CD4-positive, alpha-beta T cell treated with Interleukin-10 for 1 hour (primary cell): ENCODE measurements at regions not wholly inside any gene's neighbourhood (a gene's known extent, or its start where the extent isn't known, plus 50 kb on each side); places are given as distances from the start of the nearest gene placed in this dataset.
"Not testable (repeated sequence)": the region's sequence is repeated elsewhere in the genome, so short reads cannot be mapped to it uniquely, and the experiment has no call there.

Experiments used
- DNase-seq: peaks from one replicate; pipeline ENCODE4 v3.0.0-alpha.2; 2020

DNA sequence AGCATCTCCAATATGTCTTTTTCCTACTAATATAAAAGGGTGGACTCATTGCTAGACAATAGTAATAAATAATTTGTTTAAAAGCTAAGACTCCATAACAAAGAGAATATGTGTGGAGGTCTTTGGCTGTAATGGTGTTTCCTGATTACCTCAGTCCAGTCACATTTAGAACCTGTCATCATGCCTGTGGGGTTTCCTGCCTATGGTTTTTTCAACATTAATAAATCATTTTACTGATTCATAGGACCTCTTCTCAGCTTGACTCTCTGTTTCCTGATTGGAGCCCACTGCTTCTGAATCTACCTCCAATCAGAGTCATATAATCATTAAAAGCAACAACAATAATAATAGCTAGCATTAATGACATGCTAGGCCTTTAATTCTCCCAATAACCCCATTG lies 52.4 kb upstream of the GNAI1 start:
- no peak for DNase-seq

- DNase-seq, result no peak
Observed at GRCh38 chr7:80078886-80079285, 55.7 kb upstream of the GNAI1 start.

DNA sequence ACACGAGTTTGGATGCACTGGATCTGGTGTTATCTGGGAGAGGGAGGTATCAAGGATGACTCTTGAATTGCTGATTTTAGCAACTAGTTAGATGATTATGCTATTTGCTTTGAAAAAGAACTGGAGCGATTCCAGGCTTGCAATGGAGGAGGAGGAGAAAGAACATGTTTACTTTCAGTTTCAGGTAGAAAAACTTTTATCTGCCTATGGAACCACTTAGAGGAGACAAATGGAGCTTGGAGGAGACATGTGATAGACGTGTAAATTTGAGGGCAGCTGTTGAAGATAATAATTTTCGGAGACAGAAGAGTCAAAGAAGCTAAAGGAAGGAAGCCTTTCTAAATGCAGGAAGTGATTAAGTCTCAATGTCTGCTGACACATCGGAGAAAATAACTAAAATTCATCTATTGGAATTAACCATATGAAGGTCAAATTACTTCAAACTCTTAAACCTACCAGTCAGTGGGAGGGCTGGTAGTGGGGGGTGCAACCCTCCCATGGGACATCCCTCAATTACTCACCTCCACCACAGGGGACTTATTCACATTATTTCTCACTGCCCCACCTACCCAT lies 56.4 kb upstream of the GNAI1 start:
- no peak for DNase-seq

DNA sequence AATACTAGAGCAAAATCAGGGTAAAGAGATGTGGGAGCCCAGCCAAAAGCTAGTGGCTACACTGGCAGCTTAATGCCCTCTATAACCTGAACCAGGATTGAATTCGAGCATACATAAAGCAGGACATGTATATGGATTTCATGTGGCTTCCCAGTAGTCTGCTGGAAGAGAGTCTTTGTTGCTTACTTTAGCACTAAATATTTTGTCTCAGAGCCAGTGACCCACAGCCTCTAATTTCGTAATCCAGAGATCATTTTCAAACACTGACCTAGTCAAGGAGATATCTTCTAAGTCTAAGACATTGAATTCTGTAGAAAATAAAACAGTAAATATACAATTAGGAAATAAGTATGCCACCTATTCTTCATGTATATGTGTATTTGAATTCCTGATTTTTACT lies 64.2 kb upstream of the GNAI1 start:
- DNase-seq, result no peak

- no peak for DNase-seq
Observed at GRCh38 chr7:80066639-80067038, 68.0 kb upstream of the GNAI1 start.

GRCh38 chr7:80063834-80064233 lies 70.8 kb upstream of the GNAI1 start:
- no peak for DNase-seq

DNA sequence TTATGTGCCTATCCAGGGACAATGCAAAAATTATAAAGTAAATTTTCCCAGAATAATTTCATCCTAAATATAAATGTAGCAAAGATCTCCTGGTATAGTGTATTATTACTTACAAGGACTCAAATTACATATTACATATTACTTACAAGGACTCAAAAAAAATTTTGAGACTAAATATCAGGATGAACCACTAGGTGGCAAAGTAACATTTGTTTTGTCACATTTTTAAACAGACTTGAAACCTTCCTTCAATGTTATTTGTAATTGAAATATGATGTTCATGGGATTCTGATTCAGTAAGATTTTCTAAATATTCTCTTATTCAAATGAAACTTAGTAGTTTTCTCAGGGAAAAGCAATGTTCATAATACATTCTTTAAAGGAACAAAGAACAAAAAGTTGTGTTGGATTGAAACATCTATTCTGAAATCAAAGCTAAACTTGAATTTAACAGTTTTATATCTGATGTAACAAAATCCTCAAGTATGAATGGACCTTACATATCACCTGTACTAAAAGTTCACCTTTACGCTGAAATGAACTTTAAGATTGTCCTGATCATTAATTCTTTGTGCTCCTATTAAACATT lies 74.3 kb upstream of the GNAI1 start:
- DNase-seq, result no peak

DNA sequence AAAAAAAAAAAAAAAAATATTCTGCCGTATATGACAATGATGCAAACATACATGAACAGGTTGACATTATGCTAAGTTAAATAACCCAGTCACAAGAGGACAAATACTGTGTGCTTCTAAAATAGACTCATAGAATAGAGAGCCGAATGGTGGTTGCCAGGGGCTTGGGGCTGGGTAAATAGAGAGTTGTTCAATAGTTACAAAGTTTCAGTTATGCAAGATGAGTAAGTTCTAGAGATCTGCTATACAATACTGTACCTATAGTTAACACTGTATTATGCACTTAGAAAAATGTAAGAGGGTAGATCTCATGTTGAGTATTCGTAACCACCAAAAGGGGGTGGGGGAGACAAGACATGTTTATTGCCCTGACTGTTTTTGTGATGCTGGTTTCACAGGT lies 77.1 kb upstream of the GNAI1 start:
- DNase-seq, result no peak

GRCh38 chr7:80054356-80054755 lies 80.3 kb upstream of the GNAI1 start:
- no peak for DNase-seq

DNA sequence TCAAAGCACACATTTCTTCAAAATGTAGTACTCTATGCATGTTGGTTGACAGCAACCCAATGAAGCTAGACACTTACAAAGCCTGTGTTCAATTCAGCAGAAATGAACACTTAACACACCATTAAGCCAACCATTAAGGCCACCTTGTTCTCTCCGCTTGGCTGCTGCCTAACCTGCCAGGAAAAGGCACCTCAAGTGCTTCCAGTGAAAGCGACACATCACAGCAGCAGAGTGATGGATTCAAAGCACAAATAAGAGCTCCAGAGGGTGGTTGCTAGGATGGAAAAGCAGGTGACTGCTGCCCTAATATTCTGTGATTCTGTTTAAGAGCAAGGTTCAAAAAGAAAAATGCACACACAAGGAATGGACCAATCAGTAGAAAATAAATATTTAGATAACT lies 81.5 kb upstream of the GNAI1 start:
- no peak for DNase-seq

GRCh38 chr7:80047856-80048459 lies 86.7 kb upstream of the GNAI1 start:
- no peak for DNase-seq

DNA sequence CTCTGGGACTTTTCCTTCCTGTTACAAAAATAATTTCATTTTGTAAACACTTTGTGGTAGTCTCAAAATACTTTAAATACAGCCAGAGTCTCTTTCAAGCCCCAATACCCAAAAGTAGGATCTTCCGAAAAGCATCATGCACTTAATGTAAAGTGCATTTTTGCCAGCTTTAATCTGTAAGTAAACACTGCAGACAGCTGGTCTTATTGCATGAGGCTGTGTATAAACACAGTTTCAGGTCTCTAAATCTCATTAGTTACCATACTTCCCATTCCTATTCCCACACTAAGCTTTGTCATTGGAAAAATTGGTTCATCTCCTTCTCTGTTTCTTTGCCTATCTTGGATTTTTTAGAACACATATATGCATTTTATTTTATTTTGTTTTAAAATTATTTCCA lies 87.6 kb upstream of the GNAI1 start:
- no peak for DNase-seq

GRCh38 chr7:80044796-80045195 lies 89.8 kb upstream of the GNAI1 start:
- no peak for DNase-seq

GRCh38 chr7:80040752-80041151 lies 93.9 kb upstream of the GNAI1 start:
- no peak for DNase-seq

DNA sequence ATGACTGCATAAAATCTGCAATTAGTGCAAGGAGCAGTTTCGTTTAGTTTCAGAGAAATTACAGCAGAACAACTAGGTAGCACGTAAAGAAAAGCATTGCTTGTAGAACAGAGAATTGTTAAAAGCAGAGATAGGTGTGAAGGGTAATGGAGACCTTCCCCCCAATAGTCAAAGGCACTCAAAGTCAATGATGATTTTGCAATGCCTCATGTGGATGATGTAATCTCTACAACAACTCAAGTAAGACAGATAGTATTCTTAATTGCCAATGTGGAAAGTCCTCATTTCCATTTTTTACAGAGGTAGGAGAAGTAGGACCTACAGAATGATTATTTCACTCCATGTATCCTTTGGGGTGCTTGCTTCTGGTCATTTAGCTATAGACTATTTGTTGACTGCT lies 94.3 kb upstream of the GNAI1 start:
- no peak for DNase-seq

- no peak for DNase-seq
Observed at GRCh38 chr7:80039251-80039884, 95.3 kb upstream of the GNAI1 start.

- no peak for DNase-seq
Observed at GRCh38 chr7:80037689-80038088, 96.9 kb upstream of the GNAI1 start.

DNA sequence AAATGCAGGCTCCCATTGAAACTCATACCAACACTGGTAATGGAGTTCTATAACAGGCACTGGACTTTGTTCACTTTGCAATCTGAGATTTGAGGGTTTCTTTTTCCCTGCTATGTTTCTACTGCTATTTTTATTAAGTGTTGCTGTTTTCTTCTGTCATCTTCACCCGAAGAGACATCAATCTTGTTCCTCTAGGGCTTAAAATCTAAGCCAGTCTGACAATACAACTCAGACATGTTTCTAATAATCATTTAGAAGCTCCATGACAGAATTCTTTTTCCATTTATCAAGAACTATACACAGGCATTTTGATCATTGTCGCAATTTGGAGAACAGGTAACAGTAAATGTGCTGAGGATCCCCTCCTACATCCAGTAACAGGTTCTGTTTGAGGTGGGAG lies 98.5 kb upstream of the GNAI1 start:
- no peak for DNase-seq

DNA sequence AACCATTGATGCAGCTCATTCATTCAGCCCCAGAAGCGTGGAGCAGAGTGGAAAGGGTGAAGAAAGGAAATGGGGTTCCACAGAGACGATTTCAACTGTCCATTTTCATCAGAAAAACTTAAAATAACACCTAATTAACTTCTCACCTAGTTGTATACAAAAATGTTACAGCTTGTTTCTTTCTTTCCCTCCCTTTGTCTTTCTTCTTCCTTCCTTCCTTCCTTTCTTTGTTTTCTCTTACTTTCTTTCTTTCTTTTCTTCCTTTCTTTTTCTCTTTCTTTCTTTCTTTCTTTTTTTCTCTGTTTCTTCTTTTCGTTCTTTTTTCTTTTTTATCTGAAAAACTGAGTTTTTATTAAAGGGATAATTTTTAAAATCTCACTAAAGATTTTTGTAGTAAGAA lies 105.9 kb upstream of the GNAI1 start:
- no peak for DNase-seq

DNA sequence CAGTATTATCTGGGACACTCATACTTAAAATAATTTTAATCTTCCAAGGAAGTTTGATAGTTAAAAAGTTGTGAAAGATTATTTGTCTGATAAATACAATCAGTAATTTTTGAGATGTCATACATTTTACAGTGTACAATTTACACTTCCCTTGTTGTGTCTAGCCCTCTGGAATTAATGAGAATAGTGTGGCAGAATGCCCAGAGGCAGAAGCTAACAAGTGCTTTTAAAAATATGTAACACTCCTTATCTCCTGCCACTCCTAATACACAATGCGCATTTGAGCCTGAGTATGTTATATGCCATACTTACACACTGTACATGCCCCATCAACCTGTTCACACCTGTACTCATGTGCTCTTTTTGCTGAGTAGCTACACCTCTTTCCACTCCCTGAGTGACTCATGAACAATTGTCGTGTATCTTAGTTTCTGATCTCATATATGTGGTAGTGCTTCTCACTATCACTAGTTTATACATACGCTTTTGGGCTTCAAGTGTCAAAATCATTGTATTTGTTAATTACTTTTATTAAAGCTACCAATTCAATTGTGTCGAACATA lies 106.9 kb upstream of the GNAI1 start:
- DNase-seq, result no peak

GRCh38 chr7:80026766-80027165 lies 107.9 kb upstream of the GNAI1 start:
- DNase-seq, result no peak

- not testable (repeated sequence) for DNase-seq
Observed at GRCh38 chr7:80020277-80020676, 114.4 kb upstream of the GNAI1 start.

DNA sequence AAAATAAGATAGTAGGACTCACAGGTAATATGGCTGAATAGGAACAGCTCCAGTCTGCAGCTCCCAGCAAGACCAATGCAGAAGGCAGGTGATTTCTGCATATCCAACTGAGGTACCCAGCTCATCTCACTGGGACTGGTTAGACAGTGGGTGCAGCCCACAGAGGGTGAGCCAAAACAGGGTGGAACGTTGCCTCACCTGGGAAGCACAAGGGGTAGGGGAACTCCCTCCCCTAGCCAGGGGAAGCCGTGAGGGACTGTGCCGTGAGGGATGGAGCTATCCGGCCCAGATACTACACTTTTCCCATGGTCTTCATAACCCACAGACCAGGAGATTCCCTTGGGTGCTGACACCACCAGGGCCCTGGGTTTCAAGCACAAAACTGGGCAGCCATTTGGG lies 114.8 kb upstream of the GNAI1 start:
- DNase-seq, result not testable (repeated sequence)
